ENCODE measurements at regions not wholly inside any gene's neighbourhood (a gene's known extent, or its start where the extent isn't known, plus 50 kb on each side); places are given as distances from the start of the nearest gene placed in this dataset.

DNA sequence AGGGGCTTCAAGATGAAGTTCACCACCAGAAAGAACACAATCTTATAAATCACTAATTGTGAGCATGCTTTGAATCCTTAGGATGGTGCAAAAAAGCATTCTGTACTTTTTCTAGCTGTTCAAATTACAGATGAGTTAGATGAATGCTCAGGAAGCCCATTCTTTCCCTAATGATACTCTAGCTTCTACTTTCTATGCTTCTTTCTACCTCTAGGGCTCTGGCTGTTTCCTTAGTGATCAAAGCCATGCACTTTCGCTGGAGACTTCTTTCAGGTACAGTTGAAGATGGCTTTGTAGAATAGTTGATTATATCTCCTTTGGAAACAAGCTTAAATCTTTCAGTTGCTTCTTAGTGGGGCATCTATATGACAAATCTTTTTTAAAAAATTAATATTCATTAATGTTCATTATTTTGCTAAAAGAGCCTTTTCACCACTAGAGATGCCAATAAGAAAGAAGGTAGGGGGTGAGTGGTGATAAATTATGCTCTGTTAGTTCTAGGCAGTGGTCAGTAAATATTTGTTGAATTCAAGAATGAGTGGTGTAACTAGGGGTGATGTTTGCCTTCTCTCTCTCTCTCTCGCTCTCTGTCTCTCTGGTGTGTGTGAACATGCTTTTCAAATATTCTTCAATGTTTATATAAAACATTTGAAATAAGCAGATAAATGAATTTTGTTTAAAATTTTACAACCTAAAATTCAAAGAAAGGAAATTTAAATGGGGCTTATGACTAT, 169.4 kb downstream of the GLUD2 start:
- 62 to 68% (median 67%) methylated on average over 2 of the region's 2 CpGs for WGBS, 3 donors
- TF ChIP-seq EP300 (IDR thresholded peaks at IDR 0.05): no peak
- no peak for TF ChIP-seq CTCF (IDR thresholded peaks at IDR 0.05)
- TF ChIP-seq POLR2A (IDR thresholded peaks at IDR 0.05): no peak

GRCh38 chrX:121221322-121221977, 174.0 kb downstream of the GLUD2 start:
- no peak for TF ChIP-seq POLR2A (IDR thresholded peaks at IDR 0.05)
- TF ChIP-seq CTCF (IDR thresholded peaks at IDR 0.05): no peak
- TF ChIP-seq EP300 (IDR thresholded peaks at IDR 0.05): no peak
- Histone ChIP-seq H3K4me1 (ENCODE audit: insufficient read depth) (no peaks in the 10 kb centered on the region), H3K27me3 (no peaks in the 10 kb centered on the region), H3K36me3 (no peaks in the 10 kb centered on the region), H3K9me3 (no peaks in the 10 kb centered on the region), H3K27ac (no peak overlapping the region), H3K4me3 (no peak overlapping the region)
- no peak for DNase-seq
- intact Hi-C loops (cut with DNase I): no loop called here
- 53 to 69% (median 63%) methylated on average over 3 of the region's 3 CpGs for WGBS, 3 donors

More for the DNA sequence above, 169.4 kb downstream of the GLUD2 start:
- DNase-seq: no peak
- Histone ChIP-seq H3K27me3 (no peaks in the 10 kb centered on the region), H3K4me1 (ENCODE audit: insufficient read depth) (no peaks in the 10 kb centered on the region), H3K9me3 (no peaks in the 10 kb centered on the region), H3K27ac (no peak overlapping the region), H3K4me3 (no peak overlapping the region), H3K36me3 (no peaks in the 10 kb centered on the region)
- intact Hi-C loops (cut with DNase I): no loop called here

GRCh38 chrX:121227888-121228287, 180.5 kb downstream of the GLUD2 start:
- no peaks in the 10 kb centered on the region for H3K36me3 ChIP-seq
- intact Hi-C loops (cut with DNase I): no loop called here
- H3K27me3 ChIP-seq: no peaks in the 10 kb centered on the region
- DNase-seq: no peak
- no peak for TF ChIP-seq POLR2A (IDR thresholded peaks at IDR 0.05)
- no peak for TF ChIP-seq CTCF (IDR thresholded peaks at IDR 0.05)
- no peak for TF ChIP-seq EP300 (IDR thresholded peaks at IDR 0.05)
- H3K27ac ChIP-seq: no peak overlapping the region
- H3K4me1 ChIP-seq (ENCODE audit: insufficient read depth): no peaks in the 10 kb centered on the region
- 40 to 52% (median 46%) methylated on average over 3 of the region's 3 CpGs for WGBS, 3 donors
- no peak overlapping the region for H3K4me3 ChIP-seq
- H3K9me3 ChIP-seq: no peaks in the 10 kb centered on the region

DNA sequence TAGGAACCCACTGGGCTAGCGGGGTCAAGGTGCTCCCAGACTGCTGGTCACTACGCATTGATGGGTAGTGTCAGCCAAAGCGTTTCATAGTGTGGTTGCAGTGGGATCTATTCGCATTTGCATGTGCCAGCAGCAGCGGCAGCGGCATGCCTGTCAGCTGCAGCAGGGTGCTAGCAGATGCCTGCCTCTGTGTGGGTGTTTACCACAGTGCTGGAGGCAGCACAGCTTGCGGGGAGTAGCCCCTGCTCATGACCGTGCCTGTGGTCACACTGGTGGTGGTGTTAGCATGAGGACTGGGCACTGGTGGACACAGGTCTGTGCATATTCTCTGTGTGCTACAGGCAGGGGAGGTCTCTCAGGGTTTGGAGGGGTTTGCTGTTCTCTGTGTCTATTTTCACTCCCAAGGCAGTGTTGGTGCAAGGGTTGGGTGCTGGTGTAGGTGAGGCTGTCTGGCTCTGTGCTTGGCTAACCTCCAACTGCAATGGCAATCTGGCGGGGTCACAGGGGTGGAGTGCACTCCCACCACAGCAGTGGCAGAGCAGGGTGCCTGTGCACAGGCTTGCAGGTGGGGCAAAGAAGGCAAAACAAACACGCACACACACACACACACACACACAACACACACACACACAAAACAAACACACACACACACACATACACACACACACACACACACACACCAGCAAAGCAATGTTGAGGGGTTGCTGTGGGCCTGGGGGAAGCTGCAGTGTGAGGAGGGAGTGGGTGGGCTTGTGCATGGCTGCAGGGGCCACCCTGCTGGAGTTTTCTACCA, 184.4 kb downstream of the GLUD2 start:
- H3K36me3 ChIP-seq: no peaks in the 10 kb centered on the region

More for the DNA sequence above, 184.4 kb downstream of the GLUD2 start:
- no peak overlapping the region for H3K27ac ChIP-seq
- no peaks in the 10 kb centered on the region for H3K4me1 ChIP-seq (ENCODE audit: insufficient read depth)
- no peak overlapping the region for H3K4me3 ChIP-seq
- H3K9me3 ChIP-seq: no peaks in the 10 kb centered on the region
- no peaks in the 10 kb centered on the region for H3K27me3 ChIP-seq
- DNase-seq: no peak
- TF ChIP-seq EP300 (IDR thresholded peaks at IDR 0.05) (no peak), POLR2A (IDR thresholded peaks at IDR 0.05) (no peak), CTCF (IDR thresholded peaks at IDR 0.05) (no peak)
- intact Hi-C loops (cut with DNase I): no loop called here
- WGBS, 3 donors: 68 to 78% (median 73%) methylated on average over 8 to 10 of the region's 10 CpGs

Data from ovary (tissue), 7 donors.